CD4-positive, alpha-beta T cell (primary cell): ENCODE measurements at regions not wholly inside any gene's neighbourhood (a gene's known extent, or its start where the extent isn't known, plus 50 kb on each side); places are given as distances from the start of the nearest gene placed in this dataset.
"Not testable (repeated sequence)": the region's sequence is repeated elsewhere in the genome, so short reads cannot be mapped to it uniquely, and the experiment has no call there.

Source experiments
- ATAC-seq: fragments of 200-7000 bp; cut with Tn5 transposase; one replicate; pipeline ENCODE4 v1.10.0; 2022; ENCODE audit warnings: mild to moderate bottlenecking; ENCODE audit not compliant: poor library complexity
- CTCF ChIA-PET: fragments of 350-600 bp; sonication (Branson Sonifier 250); formaldehyde crosslinking; loops from one replicate; lab custom pipeline; 2021; ENCODE audit warnings: antibody characterized with exemption, inconsistent platforms; lab: Charles Lee
- POLR2A ChIA-PET: fragments of 350-600 bp; sonication (Branson Sonifier 250); formaldehyde crosslinking; loops from one replicate; lab custom pipeline; 2021; ENCODE audit warnings: antibody characterized with exemption, inconsistent platforms; lab: Charles Lee
- DNase-seq, 14 experiments: peaks; one replicate each; pipeline ENCODE4 v3.0.0-alpha.2; 2013 to 2020; ENCODE audit warnings: mixed read lengths in 2 of 14
- H3K27ac ChIP-seq, 2 donors: one replicate each; pipeline versions ENCODE4 v1.5.1 to v1.7.0; 2013; ENCODE audit warnings: low read length in 2 of 2, low read depth in 1 of 2, mild to moderate bottlenecking in 1 of 2
- H3K27me3 ChIP-seq, 2 experiments: 1 replicate in 1 of 2; 2 replicates in 1 of 2; pipeline versions ENCODE4 v1.6.1 to v1.7.0; 2013; ENCODE audit warnings: low read length in 2 of 2, control low read depth in 1 of 2, mild to moderate bottlenecking in 1 of 2, moderate library complexity in 1 of 2; ENCODE audit not compliant: insufficient read depth in 2 of 2, control insufficient read depth in 1 of 2
- H3K36me3 ChIP-seq: one replicate; pipeline ENCODE4 v1.6.1; 2013; ENCODE audit warnings: low read length, control low read depth; ENCODE audit not compliant: insufficient read depth
- H3K4me1 ChIP-seq: one replicate; pipeline ENCODE4 v1.6.1; 2013; ENCODE audit warnings: low read length, control low read depth; ENCODE audit not compliant: insufficient read depth
- H3K4me3 ChIP-seq: one replicate; pipeline ENCODE4 v1.5.1; 2013; ENCODE audit warnings: mild to moderate bottlenecking, low read length, moderate library complexity
- H3K9me3 ChIP-seq, 2 experiments: 1 replicate in 1 of 2; 2 replicates in 1 of 2; pipeline versions ENCODE4 v1.6.1 to v1.7.0; 2013; ENCODE audit warnings: low read length in 2 of 2, mild to moderate bottlenecking in 2 of 2, control low read depth in 1 of 2, moderate library complexity in 1 of 2; ENCODE audit not compliant: control insufficient read depth in 1 of 2, insufficient read depth in 1 of 2
- H3K27ac Mint-ChIP-seq: one replicate; pipeline ENCODE4 v1.8.0; 2020; ENCODE audit warnings: mixed read lengths
- H3K27me3 Mint-ChIP-seq: one replicate; pipeline ENCODE4 v1.8.0; 2021; ENCODE audit warnings: mixed read lengths
- H3K36me3 Mint-ChIP-seq: one replicate; pipeline ENCODE4 v1.8.0; 2021; ENCODE audit warnings: low read depth, mixed read lengths
- H3K4me1 Mint-ChIP-seq: one replicate; pipeline ENCODE4 v1.8.0; 2021; ENCODE audit warnings: low read depth, mixed read lengths
- H3K4me3 Mint-ChIP-seq: one replicate; pipeline ENCODE4 v1.8.0; 2020; ENCODE audit warnings: mild to moderate bottlenecking, mixed read lengths
- H3K9me3 Mint-ChIP-seq: one replicate; pipeline ENCODE4 v1.8.0; 2020; ENCODE audit warnings: mixed read lengths
- intact Hi-C, 2 experiments: fragments of 100-400 bp; cut with DNase I in 1 of 2; cut with micrococcal nuclease in 1 of 2; formaldehyde crosslinking; loops; one replicate each; pipeline versions ENCODE4 v1.15.1 to v1.9.0; 2023 to 2025; cut with DNase I, micrococcal nuclease

GRCh38 chr16:31975826-31976419, 102.3 kb downstream of the ZNF267 start:
- H3K27ac Mint-ChIP-seq, H3K4me1 ChIP-seq, H3K9me3 ChIP-seq, ATAC-seq, CTCF ChIA-PET, intact Hi-C loops, H3K4me3 ChIP-seq, H3K4me1 Mint-ChIP-seq, H3K36me3 Mint-ChIP-seq, POLR2A ChIA-PET, DNase-seq, H3K27me3 ChIP-seq, H3K9me3 Mint-ChIP-seq, H3K27ac ChIP-seq, H3K4me3 Mint-ChIP-seq, H3K27me3 Mint-ChIP-seq, H3K36me3 ChIP-seq: not testable (repeated sequence)

- DNase-seq, H3K27me3 Mint-ChIP-seq, H3K9me3 Mint-ChIP-seq, H3K4me3 Mint-ChIP-seq, intact Hi-C loops, H3K27me3 ChIP-seq, H3K4me1 ChIP-seq, H3K4me3 ChIP-seq, H3K4me1 Mint-ChIP-seq, H3K27ac Mint-ChIP-seq, CTCF ChIA-PET, H3K27ac ChIP-seq, H3K36me3 Mint-ChIP-seq, H3K36me3 ChIP-seq, POLR2A ChIA-PET, H3K9me3 ChIP-seq, ATAC-seq: not testable (repeated sequence)
Measured at GRCh38 chr16:31978463-31978862, 104.9 kb downstream of the ZNF267 start.

- H3K27me3 ChIP-seq, H3K4me1 ChIP-seq, ATAC-seq, H3K4me1 Mint-ChIP-seq, H3K36me3 ChIP-seq, H3K9me3 Mint-ChIP-seq, CTCF ChIA-PET, H3K27me3 Mint-ChIP-seq, H3K4me3 ChIP-seq, DNase-seq, H3K4me3 Mint-ChIP-seq, H3K27ac ChIP-seq, H3K9me3 ChIP-seq, H3K27ac Mint-ChIP-seq, H3K36me3 Mint-ChIP-seq, intact Hi-C loops, POLR2A ChIA-PET: not testable (repeated sequence)
Measured at GRCh38 chr16:31981739-31982138, 108.1 kb downstream of the ZNF267 start.

GRCh38 chr16:31982986-31983385, 109.4 kb downstream of the ZNF267 start:
- H3K27me3 ChIP-seq: not testable (repeated sequence)

GRCh38 chr16:31983666-31984065, 110.1 kb downstream of the ZNF267 start:
- H3K27ac Mint-ChIP-seq, H3K27me3 ChIP-seq, H3K4me3 Mint-ChIP-seq, H3K4me1 Mint-ChIP-seq, H3K9me3 ChIP-seq, H3K4me1 ChIP-seq, DNase-seq, H3K27ac ChIP-seq, CTCF ChIA-PET, H3K9me3 Mint-ChIP-seq, H3K36me3 Mint-ChIP-seq, POLR2A ChIA-PET, intact Hi-C loops, ATAC-seq, H3K27me3 Mint-ChIP-seq, H3K36me3 ChIP-seq, H3K4me3 ChIP-seq: not testable (repeated sequence)

More at GRCh38 chr16:31982986-31983385, 109.4 kb downstream of the ZNF267 start:
- POLR2A ChIA-PET, H3K9me3 Mint-ChIP-seq, H3K4me3 ChIP-seq, DNase-seq, ATAC-seq, H3K9me3 ChIP-seq, intact Hi-C loops, H3K36me3 Mint-ChIP-seq, H3K27ac ChIP-seq, H3K4me1 ChIP-seq, H3K27ac Mint-ChIP-seq, CTCF ChIA-PET, H3K27me3 Mint-ChIP-seq, H3K4me3 Mint-ChIP-seq, H3K4me1 Mint-ChIP-seq, H3K36me3 ChIP-seq: not testable (repeated sequence)

- H3K4me3 ChIP-seq, H3K27ac ChIP-seq, DNase-seq, H3K27me3 Mint-ChIP-seq, ATAC-seq, CTCF ChIA-PET, H3K27me3 ChIP-seq, H3K36me3 Mint-ChIP-seq, H3K4me3 Mint-ChIP-seq, H3K36me3 ChIP-seq, H3K4me1 Mint-ChIP-seq, H3K9me3 ChIP-seq, H3K9me3 Mint-ChIP-seq, H3K27ac Mint-ChIP-seq, POLR2A ChIA-PET, H3K4me1 ChIP-seq: not testable (repeated sequence)
- intact Hi-C loops: loop anchor here in 1 of 2 experiments (2.0 kb wide), 1 partner anchor 126 kb away; no protein-coding TSS in a partner anchor
Measured at GRCh38 chr16:31986895-31987294, 113.3 kb downstream of the ZNF267 start.

- ATAC-seq (peak; percentile 85), DNase-seq (peak in 11 of 14 experiments; percentile 30 to 63 (median 41))
- intact Hi-C loops, H3K9me3 Mint-ChIP-seq, H3K27me3 ChIP-seq, H3K27ac Mint-ChIP-seq, H3K4me3 Mint-ChIP-seq, H3K36me3 Mint-ChIP-seq, H3K27me3 Mint-ChIP-seq, H3K4me1 ChIP-seq, POLR2A ChIA-PET, H3K4me1 Mint-ChIP-seq, H3K4me3 ChIP-seq, CTCF ChIA-PET, H3K9me3 ChIP-seq, H3K27ac ChIP-seq, H3K36me3 ChIP-seq: not testable (repeated sequence)
Measured at GRCh38 chr16:31988595-31989581, 115.3 kb downstream of the ZNF267 start.
